ENCODE measurements at regions not wholly inside any gene's neighbourhood (a gene's known extent, or its start where the extent isn't known, plus 50 kb on each side); places are given as distances from the start of the nearest gene placed in this dataset.
"Not testable (repeated sequence)": the region's sequence is repeated elsewhere in the genome, so short reads cannot be mapped to it uniquely, and the experiment has no call there.

- DNase-seq (ENCODE audit: low read depth) = no peak
These were observed 544.7 kb upstream of the PTGER4 start for GRCh38 chr5:40134883-40135520.

DNA sequence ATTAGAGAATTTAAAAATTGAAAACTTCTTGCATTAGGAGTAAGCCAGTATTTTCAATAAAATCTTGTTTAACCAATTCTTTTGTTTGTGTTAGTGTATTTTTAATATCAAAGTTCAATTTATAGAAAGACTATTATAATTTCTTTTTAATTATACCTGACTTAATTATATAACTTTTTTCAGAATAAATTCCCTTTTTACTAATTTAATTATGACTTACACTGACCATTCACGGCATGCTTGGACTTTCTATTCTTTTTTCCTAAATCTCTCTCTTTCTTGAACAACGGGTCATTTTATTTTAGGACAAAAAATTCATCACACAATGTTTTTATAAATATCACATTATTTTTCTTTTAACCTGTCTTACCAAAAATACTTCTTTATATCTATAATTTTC is 555.3 kb upstream of the PTGER4 start:
- DNase-seq (ENCODE audit: low read depth) = no peak

DNA sequence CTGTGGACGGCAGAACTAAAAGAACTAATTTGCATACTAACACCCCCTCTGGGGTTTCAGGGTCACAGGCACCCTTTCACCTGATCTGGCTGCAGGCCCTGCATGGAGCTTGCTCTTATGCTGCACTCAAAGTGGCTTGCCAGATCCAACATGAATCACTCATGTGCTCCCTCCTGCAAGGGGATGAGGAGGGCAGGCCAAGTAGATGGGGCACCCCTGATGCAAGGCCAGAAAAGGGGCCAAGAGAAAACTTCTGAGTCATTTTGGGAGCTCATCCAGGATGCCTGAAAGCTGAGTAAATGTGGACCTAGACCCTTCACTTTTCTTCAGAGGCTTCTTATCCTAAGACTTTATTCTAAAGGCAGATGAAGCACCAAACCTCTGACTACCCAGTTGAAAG is 558.5 kb upstream of the PTGER4 start:
- DNase-seq (ENCODE audit: low read depth) = no peak

GRCh38 chr5:40112875-40113274 is 566.8 kb upstream of the PTGER4 start:
- no peak for DNase-seq (ENCODE audit: low read depth)

GRCh38 chr5:40111036-40111435 is 568.7 kb upstream of the PTGER4 start:
- not testable (repeated sequence) for DNase-seq (ENCODE audit: low read depth)

DNA sequence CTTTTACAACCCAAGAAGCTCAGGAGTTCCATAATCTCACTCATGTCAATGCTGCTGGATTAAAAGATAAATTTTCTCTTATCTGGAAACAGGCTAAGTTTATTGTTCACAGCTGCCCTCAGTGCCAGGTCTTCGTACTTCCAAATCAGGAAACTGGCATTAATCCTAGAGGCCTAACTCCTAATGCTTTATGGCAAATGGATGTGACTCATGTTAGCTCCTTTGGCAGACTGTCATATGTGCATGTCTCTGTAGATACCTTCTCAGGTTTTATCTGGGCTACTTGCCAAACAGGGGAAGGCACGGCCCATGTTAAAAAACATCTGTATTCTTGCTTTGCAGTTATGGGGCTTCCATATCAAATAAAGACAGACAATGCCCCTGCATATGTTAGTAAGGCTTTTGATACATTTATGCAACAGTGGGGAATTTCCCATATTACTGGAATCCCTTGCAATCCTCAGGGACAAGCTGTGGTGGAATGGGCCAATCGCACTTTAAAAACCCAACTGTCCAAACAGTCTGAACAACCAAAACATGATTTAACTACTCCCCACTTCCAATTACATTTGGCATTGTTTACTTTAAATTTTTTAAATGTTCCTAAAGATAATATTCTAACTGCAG is 570.8 kb upstream of the PTGER4 start:
- not testable (repeated sequence) for DNase-seq (ENCODE audit: low read depth)

- not testable (repeated sequence) for DNase-seq (ENCODE audit: low read depth)
These were observed 571.9 kb upstream of the PTGER4 start for GRCh38 chr5:40107786-40108185.

DNA sequence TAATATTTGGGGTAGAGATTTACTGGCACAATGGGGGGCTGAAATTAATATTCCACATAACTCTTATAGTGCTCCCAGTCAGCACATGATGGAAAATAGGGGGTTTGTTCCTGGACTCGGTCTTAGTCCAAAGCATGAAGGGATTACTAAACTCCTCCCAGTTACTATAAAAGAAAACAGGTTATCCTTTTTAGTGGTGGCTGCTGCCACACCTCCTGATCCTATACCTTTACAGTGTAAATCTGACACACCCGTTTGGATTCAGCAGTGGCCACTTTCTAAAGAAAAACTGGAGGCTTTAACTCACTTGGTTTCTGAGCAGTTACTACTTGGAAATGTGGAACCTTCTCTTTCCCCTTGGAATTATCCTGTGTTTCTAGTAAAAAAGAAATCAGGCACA is 572.9 kb upstream of the PTGER4 start:
- no peak for DNase-seq (ENCODE audit: low read depth)

- DNase-seq (ENCODE audit: low read depth) = no peak
These were observed 581.4 kb upstream of the PTGER4 start for GRCh38 chr5:40098313-40098712.

- no peak for DNase-seq (ENCODE audit: low read depth)
These were observed 586.2 kb upstream of the PTGER4 start for GRCh38 chr5:40093550-40093949.

DNA sequence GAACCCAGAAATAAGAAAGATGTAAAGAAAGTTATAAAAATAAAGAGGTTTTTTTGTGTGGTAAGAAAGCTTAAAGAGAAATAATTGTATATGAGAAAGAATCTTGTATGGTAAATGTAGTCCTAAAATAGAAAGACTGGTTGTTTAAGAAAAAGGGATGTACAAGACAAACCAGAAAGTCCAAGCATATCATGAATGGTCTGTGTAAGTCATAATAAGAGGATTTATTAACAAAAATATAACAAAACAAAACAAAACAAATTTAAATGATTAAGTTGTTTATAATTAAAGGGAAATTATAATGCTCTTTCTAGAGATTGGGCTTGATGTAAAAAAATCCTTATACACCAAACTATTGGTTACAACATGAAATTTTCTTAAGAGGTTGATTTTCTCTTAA is 590.4 kb upstream of the PTGER4 start:
- no peak for DNase-seq (ENCODE audit: low read depth)

- DNase-seq (ENCODE audit: low read depth) = no peak
These were observed 595.1 kb upstream of the PTGER4 start for GRCh38 chr5:40084614-40085013.

GRCh38 chr5:40082313-40082712 is 597.4 kb upstream of the PTGER4 start:
- no peak for DNase-seq (ENCODE audit: low read depth)

DNA sequence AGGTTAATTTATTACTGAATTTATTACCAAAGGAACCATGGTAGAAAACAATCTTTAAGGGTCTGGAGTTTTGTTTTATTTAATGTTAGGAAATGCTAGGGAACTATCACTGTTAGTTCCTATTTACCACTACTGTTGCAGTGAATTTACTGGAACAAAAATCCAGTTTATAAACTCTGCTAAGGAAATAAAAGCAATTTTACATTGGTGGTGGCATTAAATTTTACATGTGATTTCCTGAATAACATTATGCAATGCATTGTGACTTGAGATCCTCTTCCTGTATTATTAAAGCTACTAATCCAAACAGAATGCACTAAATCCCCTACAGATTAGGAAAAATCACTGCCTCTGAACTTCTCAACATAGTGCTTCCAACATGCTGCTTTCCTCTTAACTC is 599.5 kb upstream of the PTGER4 start:
- DNase-seq (ENCODE audit: low read depth) = no peak

- no peak for DNase-seq (ENCODE audit: low read depth)
These were observed 600.7 kb upstream of the PTGER4 start for GRCh38 chr5:40078898-40079575.

DNA sequence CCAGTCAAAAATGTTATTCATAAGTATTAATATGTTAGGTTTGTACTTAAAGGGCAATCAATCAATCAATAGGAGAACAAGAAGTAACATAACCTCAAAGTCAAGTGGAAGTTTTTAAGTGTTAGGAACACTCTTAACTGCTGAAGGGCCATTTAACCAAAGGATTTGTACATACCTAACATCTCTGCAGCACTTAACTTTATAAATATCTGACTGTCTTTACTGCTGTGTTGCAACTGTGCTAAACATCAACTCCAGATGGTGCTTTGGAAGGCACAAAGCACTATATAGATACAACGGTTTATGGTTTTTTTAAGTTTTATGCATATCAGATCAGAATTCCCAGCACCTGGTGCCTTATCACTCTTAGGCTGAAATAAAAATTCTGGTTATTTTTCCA is 604.9 kb upstream of the PTGER4 start:
- DNase-seq (ENCODE audit: low read depth) = no peak

GRCh38 chr5:40073927-40074326 is 605.8 kb upstream of the PTGER4 start:
- DNase-seq (ENCODE audit: low read depth) = no peak

GRCh38 chr5:40071870-40072269 is 607.8 kb upstream of the PTGER4 start:
- DNase-seq (ENCODE audit: low read depth) = no peak

- DNase-seq (ENCODE audit: low read depth) = no peak
These were observed 613.1 kb upstream of the PTGER4 start for GRCh38 chr5:40066616-40067015.

- DNase-seq (ENCODE audit: low read depth) = no peak
These were observed 626.9 kb upstream of the PTGER4 start for GRCh38 chr5:40052808-40053207.

DNA sequence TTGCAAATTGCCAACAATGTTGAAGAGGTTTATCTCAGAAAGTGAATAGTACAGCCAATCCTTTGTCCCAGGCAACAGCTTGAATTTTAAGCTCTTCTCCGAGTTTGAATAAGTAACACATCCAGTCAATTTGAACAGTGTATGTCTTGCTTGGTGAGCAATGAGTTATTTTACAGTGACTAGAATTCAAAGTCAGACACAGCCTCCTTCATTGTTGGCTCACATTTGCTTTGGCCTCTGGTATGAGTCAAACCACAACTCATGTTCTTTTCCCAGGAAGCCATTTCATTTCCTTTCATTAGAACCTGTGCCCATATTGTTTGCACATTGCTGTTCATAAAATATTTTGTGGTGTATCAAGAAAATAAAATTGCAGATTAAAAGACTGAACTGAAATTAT is 622.0 kb upstream of the DAB2 start:
- DNase-seq (ENCODE audit: low read depth) = no peak

DNA sequence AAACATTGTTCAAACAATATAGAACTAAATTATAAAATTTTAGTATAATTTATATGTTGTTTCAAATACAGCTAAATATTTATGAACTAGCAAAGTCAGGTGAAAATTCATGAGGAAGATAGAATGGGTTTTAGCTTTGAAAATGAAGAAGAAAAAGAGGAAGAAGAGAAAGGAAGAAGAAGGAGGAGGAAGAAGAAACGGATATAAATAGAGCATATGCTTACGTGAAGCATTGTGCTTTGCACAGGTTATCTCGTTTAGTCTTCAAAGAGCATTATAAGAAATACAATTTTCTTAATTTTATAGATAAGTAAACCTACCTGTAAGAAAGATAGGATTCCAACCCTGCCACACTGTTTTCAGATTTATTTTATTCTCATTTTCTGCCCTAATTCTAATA is 620.6 kb upstream of the DAB2 start:
- no peak for DNase-seq (ENCODE audit: low read depth)

DNA sequence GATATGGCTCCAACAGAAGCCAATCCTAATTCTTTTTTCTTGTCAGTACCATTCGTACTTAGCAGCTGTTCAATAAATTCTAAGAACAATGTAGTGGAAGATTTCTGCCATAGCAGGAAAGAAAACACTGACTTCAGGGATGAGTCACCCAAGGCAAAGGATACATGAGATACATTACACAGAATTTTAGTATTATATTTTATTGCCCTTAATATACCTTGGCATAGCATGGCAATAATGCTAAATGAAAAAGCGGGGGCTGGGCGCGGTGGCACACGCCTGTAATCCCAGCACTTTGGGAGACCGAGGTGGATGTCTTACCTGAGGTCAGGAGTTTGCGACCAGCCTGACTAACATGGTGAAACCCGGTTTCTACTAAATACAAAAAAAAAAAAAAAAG is 619.1 kb upstream of the DAB2 start:
- no peak for DNase-seq (ENCODE audit: low read depth)

- no peak for DNase-seq (ENCODE audit: low read depth)
These were observed 616.7 kb upstream of the DAB2 start for GRCh38 chr5:40041452-40041851.
